DOHH2 (cell line): ENCODE measurements at regions not wholly inside any gene's neighbourhood (a gene's known extent, or its start where the extent isn't known, plus 50 kb on each side); places are given as distances from the start of the nearest gene placed in this dataset.

Experiments used
- H3F3A ChIP-seq: fragments of 200-600 bp; sonication (generic), shearing (Covaris generic); 2 replicates; pipeline ENCODE4 v1.6.0; 2016; ENCODE audit warnings: antibody characterized with exemption, mild to moderate bottlenecking; ENCODE audit not compliant: control insufficient read depth, insufficient read depth
- H3K27ac ChIP-seq: fragments of 200-600 bp; sonication (generic); 2 replicates; pipeline ENCODE4 v1.5.1; 2014; ENCODE audit warnings: low read depth, mild to moderate bottlenecking, low read length, moderate library complexity
- H3K27me3 ChIP-seq: fragments of 200-600 bp; sonication (generic); 2 replicates; pipeline ENCODE4 v1.6.1; 2014; ENCODE audit warnings: mild to moderate bottlenecking, low read length, mixed read lengths; ENCODE audit not compliant: control insufficient read depth
- H3K36me3 ChIP-seq: fragments of 200-600 bp; sonication (generic); 2 replicates; pipeline ENCODE4 v1.6.1; 2014; ENCODE audit warnings: mild to moderate bottlenecking, low read length, moderate library complexity, mixed read lengths; ENCODE audit not compliant: control insufficient read depth
- H3K4me1 ChIP-seq: fragments of 200-600 bp; sonication (generic); 2 replicates; pipeline ENCODE4 v1.6.1; 2014; ENCODE audit warnings: mild to moderate bottlenecking, low read length, mixed read lengths; ENCODE audit not compliant: control insufficient read depth
- H3K4me2 ChIP-seq: fragments of 200-600 bp; sonication (generic); 2 replicates; pipeline ENCODE4 v1.6.0; 2014; ENCODE audit warnings: mild to moderate bottlenecking, low read length, moderate library complexity
- H3K4me3 ChIP-seq: fragments of 200-600 bp; sonication (generic); 2 replicates; pipeline ENCODE4 v1.5.1; 2014; ENCODE audit warnings: mild to moderate bottlenecking, low read length, mixed read lengths
- H3K79me2 ChIP-seq: fragments of 200-600 bp; sonication (generic); 2 replicates; pipeline ENCODE4 v1.6.1; 2014; ENCODE audit warnings: mild to moderate bottlenecking, low read length, mixed read lengths; ENCODE audit not compliant: control insufficient read depth
- H3K9me2 ChIP-seq: fragments of 200-600 bp; sonication (generic); replicated peaks from 2 replicates; pipeline ENCODE4 v1.6.1; 2014; ENCODE audit warnings: mild to moderate bottlenecking, low read length, mixed read lengths; ENCODE audit not compliant: control insufficient read depth
- H3K9me3 ChIP-seq: fragments of 200-600 bp; sonication (generic); 2 replicates; pipeline ENCODE4 v1.6.1; 2014; ENCODE audit warnings: antibody characterized with exemption, low read length, mixed read lengths; ENCODE audit not compliant: control insufficient read depth, insufficient read depth
- H4K20me1 ChIP-seq: fragments of 200-600 bp; sonication (generic); 2 replicates; pipeline ENCODE4 v1.6.0; 2014; ENCODE audit warnings: low read depth, mild to moderate bottlenecking, antibody characterized with exemption, low read length, moderate library complexity; ENCODE audit not compliant: control insufficient read depth, insufficient read depth
- EZH2phosphoT487 ChIP-seq: fragments of 200-600 bp; sonication (generic); IDR thresholded peaks from 2 replicates; pipeline ENCODE4 v1.6.1; 2017; ENCODE audit warnings: borderline replicate concordance, mild to moderate bottlenecking, antibody characterized with exemption, low read length, moderate library complexity, mixed read lengths
- TF ChIP-seq, protein P1 (sequence below): fragments of 200-600 bp; sonication (generic); IDR thresholded peaks from one replicate; pipeline ENCODE4 v1.5.1; 2014; ENCODE audit warnings: antibody characterized with exemption, mild to moderate bottlenecking, low read depth, low read length; ENCODE audit not compliant: poor library complexity, severe bottlenecking

DNA sequence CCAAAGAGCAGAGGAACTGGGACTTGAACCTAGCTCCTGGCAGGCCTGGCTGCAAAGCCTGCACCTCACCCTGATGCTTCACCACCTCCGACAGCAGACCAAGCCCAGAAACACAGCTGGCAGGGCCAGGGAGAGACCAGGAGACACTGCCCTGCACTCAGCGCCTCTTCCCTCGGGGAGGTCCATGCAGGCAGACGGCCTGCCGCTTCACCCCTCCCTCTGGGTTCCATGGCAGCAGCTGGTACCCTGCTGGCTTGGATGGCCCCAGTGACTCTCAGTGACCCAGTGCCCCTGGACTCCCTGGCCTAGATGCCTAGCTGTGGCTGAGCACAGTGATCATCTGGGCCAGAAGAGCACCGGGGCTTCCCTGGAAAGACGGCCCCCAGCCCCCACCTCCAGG lies 65.3 kb upstream of the TARDBP start:
- Histone ChIP-seq H3K9me3 (no peaks in the 10 kb centered on the region), H3F3A (no peaks in the 10 kb centered on the region), H3K27me3 (peaks cover 15% of the 10 kb centered on the region), H3K27ac (no peak overlapping the region), H3K36me3 (no peaks in the 10 kb centered on the region), H3K9me2 (no peaks in the 10 kb centered on the region), H3K79me2 (no peaks in the 10 kb centered on the region), H4K20me1 (no peaks in the 10 kb centered on the region), H3K4me1 (peaks cover 17% of the 10 kb centered on the region), H3K4me2 (no peak overlapping the region), H3K4me3 (no peak overlapping the region)
- TF ChIP-seq, protein P1, sequence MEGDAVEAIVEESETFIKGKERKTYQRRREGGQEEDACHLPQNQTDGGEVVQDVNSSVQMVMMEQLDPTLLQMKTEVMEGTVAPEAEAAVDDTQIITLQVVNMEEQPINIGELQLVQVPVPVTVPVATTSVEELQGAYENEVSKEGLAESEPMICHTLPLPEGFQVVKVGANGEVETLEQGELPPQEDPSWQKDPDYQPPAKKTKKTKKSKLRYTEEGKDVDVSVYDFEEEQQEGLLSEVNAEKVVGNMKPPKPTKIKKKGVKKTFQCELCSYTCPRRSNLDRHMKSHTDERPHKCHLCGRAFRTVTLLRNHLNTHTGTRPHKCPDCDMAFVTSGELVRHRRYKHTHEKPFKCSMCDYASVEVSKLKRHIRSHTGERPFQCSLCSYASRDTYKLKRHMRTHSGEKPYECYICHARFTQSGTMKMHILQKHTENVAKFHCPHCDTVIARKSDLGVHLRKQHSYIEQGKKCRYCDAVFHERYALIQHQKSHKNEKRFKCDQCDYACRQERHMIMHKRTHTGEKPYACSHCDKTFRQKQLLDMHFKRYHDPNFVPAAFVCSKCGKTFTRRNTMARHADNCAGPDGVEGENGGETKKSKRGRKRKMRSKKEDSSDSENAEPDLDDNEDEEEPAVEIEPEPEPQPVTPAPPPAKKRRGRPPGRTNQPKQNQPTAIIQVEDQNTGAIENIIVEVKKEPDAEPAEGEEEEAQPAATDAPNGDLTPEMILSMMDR = no peak
- no peak for TF ChIP-seq EZH2phosphoT487

DNA sequence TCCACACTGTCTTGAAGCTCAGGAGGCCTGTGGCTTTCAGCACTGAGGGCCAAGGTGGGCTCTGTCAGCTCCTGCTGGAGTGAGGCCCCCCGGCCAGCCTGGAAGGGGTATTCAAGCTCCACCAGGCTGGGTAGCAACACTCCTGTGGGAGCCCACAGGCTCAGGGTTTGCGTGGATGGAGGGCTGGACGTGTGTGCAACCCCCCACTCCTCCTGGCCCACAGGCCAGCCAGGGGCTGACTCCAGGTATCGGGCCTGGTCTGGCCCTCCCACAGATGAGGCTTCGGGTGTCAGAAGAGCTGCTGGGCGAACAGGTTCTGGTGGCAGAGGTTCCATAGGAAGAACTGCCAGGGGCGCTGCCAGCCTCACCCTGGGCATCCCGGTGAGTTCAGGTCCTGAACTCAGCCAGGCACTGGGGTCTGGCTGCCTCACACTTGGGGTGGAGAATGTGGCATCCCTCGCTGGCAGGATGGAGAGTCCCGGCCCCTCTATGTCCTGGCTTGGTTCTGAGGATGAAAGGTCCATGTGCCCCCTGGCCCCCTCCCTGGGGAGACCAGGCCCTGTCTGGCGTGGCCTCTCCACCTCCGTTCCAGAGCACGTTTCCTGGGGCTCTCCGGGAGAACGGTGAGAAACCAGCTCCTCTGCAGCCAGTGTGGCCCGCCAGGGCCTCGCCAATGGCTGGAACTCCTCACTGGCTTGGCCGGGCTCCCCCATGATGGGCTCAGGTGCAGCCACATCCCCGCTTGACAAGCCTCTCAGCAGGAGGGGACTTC lies 64.6 kb upstream of the TARDBP start:
- Histone ChIP-seq H4K20me1 (no peaks in the 10 kb centered on the region), H3K27me3 (peaks cover 15% of the 10 kb centered on the region), H3F3A (no peaks in the 10 kb centered on the region), H3K9me3 (no peaks in the 10 kb centered on the region), H3K4me1 (peaks cover 10% of the 10 kb centered on the region), H3K79me2 (no peaks in the 10 kb centered on the region), H3K36me3 (no peaks in the 10 kb centered on the region), H3K4me2 (no peak overlapping the region), H3K9me2 (no peaks in the 10 kb centered on the region), H3K4me3 (no peak overlapping the region), H3K27ac (no peak overlapping the region)
- no peak for TF ChIP-seq EZH2phosphoT487

DNA sequence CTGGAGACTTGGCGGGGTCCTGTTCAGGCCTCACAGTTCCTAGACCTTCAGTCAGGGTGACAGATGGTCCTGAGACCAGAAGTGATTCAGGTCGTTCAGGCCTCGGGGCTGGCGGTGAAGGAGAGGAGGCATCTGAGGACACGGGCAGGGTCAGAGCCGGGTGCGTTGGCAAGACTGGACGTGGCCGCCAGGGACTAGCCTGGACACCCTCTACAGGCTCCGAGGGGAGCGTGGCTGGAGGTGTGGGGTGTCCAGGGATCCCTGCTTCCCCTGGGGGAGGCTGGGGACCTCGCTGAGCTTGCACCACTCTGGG lies 64.0 kb upstream of the TARDBP start:
- H3K9me2 ChIP-seq = no peaks in the 10 kb centered on the region

More for the DNA sequence above, 64.0 kb upstream of the TARDBP start:
- no peak overlapping the region for H3K4me2 ChIP-seq
- H3K9me3 ChIP-seq = no peaks in the 10 kb centered on the region
- H4K20me1 ChIP-seq = no peaks in the 10 kb centered on the region
- no peaks in the 10 kb centered on the region for H3F3A ChIP-seq
- no peaks in the 10 kb centered on the region for H3K79me2 ChIP-seq
- H3K4me3 ChIP-seq = no peak overlapping the region
- no peak overlapping the region for H3K27ac ChIP-seq
- peaks cover 4% of the 10 kb centered on the region for H3K4me1 ChIP-seq
- H3K27me3 ChIP-seq = peaks cover 11% of the 10 kb centered on the region
- H3K36me3 ChIP-seq = no peaks in the 10 kb centered on the region
- TF ChIP-seq, protein P1 = no peak
- no peak for TF ChIP-seq EZH2phosphoT487
